Uterus (tissue), 2 donors: ENCODE measurements at regions not wholly inside any gene's neighbourhood (a gene's known extent, or its start where the extent isn't known, plus 50 kb on each side); places are given as distances from the start of the nearest gene placed in this dataset.

Experiments
- POLR2A ChIP-seq, 2 donors: fragments of 450-650 bp; IDR thresholded peaks; one replicate each; pipeline ENCODE4 v1.6.1; 2016; ENCODE audit warnings: antibody characterized with exemption in 2 of 2, mild to moderate bottlenecking in 1 of 2, moderate library complexity in 1 of 2
- TF ChIP-seq, protein P1 (sequence below), 4 experiments: fragments of 200-600 bp in 2 of 4; fragments of 450-650 bp in 2 of 4; sonication (generic) in 2 of 4; IDR thresholded peaks; one replicate each; pipeline ENCODE4 v1.5.1; 2016 to 2019; ENCODE audit warnings: antibody characterized with exemption in 4 of 4, mild to moderate bottlenecking in 2 of 4, moderate library complexity in 1 of 4

DNA sequence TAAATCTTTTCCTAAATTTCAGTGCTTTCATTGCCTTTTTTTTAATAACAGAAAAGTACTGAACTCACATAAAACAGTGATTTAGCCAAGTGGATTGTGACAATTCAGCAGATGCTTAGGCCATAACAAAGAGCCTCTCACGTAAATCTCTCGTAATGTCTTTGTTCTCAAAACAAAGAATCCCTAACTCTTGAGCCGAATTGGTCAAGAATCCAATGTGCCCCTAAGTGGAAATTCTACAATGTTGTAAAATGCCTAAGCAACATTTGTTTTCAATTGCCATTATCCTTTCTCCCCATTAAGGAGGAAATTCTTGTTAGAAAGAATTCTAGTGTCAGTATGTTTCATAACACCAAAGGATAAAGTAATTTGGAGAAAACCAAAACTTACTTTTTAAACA lies 235.7 kb upstream of the THBS1 start:
- TF ChIP-seq, protein P1, sequence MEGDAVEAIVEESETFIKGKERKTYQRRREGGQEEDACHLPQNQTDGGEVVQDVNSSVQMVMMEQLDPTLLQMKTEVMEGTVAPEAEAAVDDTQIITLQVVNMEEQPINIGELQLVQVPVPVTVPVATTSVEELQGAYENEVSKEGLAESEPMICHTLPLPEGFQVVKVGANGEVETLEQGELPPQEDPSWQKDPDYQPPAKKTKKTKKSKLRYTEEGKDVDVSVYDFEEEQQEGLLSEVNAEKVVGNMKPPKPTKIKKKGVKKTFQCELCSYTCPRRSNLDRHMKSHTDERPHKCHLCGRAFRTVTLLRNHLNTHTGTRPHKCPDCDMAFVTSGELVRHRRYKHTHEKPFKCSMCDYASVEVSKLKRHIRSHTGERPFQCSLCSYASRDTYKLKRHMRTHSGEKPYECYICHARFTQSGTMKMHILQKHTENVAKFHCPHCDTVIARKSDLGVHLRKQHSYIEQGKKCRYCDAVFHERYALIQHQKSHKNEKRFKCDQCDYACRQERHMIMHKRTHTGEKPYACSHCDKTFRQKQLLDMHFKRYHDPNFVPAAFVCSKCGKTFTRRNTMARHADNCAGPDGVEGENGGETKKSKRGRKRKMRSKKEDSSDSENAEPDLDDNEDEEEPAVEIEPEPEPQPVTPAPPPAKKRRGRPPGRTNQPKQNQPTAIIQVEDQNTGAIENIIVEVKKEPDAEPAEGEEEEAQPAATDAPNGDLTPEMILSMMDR (IDR thresholded peaks at IDR 0.05) = no peak
- TF ChIP-seq POLR2A (IDR thresholded peaks at IDR 0.05) = no peak
